B cell (primary cell): ENCODE measurements at regions not wholly inside any gene's neighbourhood (a gene's known extent, or its start where the extent isn't known, plus 50 kb on each side); places are given as distances from the start of the nearest gene placed in this dataset.

ENCODE experiments used
- EZH2 ChIP-seq: IDR thresholded peaks from 2 replicates; pipeline ENCODE4 v1.6.1; 2012; ENCODE audit warnings: borderline replicate concordance, low read depth, mild to moderate bottlenecking, moderate library complexity, low read length; ENCODE audit not compliant: insufficient read depth, poor library complexity, severe bottlenecking
- TF ChIP-seq, protein P1 (sequence below): fragments of 200-600 bp; IDR thresholded peaks from one replicate; pipeline ENCODE4 v1.8.0; 2022; ENCODE audit warnings: antibody characterized with exemption, mild to moderate bottlenecking

DNA sequence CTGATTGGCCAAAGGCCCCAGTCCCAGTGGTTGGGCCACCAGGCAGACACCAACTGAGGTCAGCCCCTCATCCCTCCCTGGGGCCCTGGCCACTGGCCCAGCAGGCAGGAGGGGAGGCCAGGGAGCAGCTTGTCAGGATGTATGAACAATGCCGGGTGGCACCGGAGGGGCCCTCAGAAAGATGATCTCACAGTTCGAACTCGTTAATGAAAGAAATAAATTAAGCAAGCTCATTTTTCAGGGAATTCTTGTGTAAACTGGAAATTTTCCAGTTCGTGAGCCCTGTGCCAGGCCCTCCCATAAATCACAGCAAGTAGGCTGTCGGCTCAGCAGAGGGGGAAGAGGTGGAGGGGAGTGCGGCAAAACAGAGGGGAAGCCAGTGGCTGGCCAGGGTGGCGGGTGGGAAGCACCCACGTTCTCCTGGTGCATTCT is 177.0 kb upstream of the VASH1 start:
- TF ChIP-seq, protein P1, sequence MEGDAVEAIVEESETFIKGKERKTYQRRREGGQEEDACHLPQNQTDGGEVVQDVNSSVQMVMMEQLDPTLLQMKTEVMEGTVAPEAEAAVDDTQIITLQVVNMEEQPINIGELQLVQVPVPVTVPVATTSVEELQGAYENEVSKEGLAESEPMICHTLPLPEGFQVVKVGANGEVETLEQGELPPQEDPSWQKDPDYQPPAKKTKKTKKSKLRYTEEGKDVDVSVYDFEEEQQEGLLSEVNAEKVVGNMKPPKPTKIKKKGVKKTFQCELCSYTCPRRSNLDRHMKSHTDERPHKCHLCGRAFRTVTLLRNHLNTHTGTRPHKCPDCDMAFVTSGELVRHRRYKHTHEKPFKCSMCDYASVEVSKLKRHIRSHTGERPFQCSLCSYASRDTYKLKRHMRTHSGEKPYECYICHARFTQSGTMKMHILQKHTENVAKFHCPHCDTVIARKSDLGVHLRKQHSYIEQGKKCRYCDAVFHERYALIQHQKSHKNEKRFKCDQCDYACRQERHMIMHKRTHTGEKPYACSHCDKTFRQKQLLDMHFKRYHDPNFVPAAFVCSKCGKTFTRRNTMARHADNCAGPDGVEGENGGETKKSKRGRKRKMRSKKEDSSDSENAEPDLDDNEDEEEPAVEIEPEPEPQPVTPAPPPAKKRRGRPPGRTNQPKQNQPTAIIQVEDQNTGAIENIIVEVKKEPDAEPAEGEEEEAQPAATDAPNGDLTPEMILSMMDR, result no peak
- no peak for TF ChIP-seq EZH2
